ENCODE measurements at regions not wholly inside any gene's neighbourhood (a gene's known extent, or its start where the extent isn't known, plus 50 kb on each side); places are given as distances from the start of the nearest gene placed in this dataset.

DNA sequence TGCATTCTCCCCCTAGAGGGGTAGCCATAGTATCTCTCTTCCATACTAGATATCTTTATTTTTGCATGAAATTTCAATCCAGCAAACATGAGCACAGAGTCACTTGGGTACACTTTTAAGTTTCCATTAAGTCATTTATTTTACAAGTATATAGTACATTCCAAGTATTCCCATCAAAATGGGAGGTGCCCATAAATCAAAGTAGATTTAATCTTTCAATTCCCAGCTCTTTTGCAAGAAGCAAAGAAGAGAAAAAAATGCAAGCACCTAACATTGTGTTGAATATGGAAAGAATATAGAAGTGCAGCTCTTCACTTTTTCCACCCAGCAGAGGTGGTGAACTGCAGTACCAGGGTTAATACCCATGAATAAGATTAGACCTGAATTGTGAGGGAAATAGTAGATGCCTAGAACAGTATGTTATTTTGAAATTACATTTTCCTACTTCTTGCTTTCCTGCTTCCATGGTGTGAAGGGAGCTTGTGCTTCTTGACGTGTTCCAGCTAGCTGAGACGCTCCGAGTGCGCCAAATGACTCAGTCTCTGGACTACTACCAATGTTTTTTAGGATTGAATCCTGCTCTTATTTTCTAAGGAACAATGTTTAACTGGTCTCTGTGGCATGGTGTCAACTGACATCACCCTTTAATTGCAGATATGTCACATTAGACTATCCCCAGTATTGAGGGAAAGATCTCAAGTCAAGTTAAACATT is 151.1 kb upstream of the MAF start:
- TF ChIP-seq EP300 (IDR thresholded peaks at IDR 0.05) = peak in 1 of 2 donors; percentile 33
- TF ChIP-seq, protein P1, sequence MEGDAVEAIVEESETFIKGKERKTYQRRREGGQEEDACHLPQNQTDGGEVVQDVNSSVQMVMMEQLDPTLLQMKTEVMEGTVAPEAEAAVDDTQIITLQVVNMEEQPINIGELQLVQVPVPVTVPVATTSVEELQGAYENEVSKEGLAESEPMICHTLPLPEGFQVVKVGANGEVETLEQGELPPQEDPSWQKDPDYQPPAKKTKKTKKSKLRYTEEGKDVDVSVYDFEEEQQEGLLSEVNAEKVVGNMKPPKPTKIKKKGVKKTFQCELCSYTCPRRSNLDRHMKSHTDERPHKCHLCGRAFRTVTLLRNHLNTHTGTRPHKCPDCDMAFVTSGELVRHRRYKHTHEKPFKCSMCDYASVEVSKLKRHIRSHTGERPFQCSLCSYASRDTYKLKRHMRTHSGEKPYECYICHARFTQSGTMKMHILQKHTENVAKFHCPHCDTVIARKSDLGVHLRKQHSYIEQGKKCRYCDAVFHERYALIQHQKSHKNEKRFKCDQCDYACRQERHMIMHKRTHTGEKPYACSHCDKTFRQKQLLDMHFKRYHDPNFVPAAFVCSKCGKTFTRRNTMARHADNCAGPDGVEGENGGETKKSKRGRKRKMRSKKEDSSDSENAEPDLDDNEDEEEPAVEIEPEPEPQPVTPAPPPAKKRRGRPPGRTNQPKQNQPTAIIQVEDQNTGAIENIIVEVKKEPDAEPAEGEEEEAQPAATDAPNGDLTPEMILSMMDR (IDR thresholded peaks at IDR 0.05) = no peak
